ENCODE measurements at regions not wholly inside any gene's neighbourhood (a gene's known extent, or its start where the extent isn't known, plus 50 kb on each side); places are given as distances from the start of the nearest gene placed in this dataset.

DNA sequence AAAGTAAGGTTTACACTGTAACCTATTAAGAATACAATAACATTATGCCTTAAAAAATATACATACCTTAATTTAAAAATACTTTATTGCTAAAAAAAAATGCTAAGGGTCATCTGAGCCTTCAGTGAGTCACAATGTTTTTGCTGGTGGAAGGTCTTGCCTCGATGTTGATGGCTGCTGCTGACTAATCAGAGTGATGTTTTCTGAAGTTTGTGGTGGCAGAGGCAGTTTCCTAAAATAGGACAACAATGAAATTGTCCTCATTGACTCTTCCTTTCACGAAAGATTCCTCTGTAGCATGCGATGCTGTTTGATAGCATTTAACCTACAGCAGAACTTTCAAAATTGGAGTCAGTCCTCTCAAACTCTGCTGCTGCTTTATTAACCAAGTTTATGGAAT is 97.6 kb downstream of the FAT3 start:
- DNase-seq = no peak

DNA sequence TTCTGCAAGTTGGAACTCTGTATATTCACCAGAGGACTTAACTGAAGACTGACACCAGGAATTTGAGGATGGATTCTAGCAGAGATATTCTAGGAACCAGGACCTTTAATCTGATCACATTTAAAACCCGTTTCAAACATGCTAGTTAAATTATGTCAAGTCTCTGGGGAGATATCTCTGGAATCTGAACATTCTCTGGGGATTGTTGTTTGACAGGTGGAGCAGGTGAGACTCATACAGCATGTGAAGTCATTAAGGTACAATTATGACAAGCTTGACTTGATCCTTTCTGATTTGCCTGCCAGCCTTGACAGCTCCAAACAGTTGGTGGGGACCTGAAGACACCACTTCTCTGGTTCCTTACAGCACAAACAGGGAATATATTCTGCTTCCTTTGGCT is 100.3 kb downstream of the FAT3 start:
- DNase-seq = no peak

DNA sequence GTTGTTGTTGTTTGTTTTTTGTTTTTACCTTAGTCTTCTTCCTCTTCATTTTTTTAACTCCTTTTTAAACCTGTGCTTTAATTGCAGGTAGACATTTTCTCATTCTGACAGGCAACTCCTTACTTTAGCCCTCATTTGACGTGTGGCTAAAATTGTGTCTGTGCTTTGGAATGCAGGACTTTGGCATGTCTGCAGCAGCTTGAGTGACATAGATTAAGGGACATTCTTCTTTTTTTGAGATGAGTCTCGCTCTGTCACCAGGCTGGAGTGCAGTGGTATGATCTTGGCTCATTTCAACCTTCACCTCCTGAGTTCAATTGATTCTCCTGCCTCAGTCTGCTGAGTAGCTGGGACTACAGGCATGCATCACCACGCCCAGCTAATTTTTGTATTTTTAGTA is 100.8 kb downstream of the FAT3 start:
- DNase-seq = no peak

DNA sequence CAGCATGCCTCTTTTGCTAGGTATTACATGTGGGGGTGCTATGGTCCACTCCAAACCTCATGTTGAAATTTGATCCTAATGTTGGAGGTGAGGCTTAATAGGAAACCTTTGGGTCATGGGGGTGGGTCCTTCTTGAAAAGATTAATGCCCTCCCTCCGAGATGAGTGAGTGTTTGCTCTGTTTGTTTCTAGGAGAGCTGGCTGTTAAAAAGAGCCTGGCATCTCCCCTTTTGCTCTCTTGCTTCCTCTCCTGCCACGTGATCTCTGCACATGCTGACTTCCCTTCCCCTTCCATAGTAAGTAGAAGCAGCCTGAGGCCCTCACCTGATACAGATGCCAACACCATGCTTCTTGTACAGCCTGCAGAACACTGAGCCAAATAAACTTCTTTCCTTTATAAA is 104.5 kb downstream of the FAT3 start:
- DNase-seq = no peak

DNA sequence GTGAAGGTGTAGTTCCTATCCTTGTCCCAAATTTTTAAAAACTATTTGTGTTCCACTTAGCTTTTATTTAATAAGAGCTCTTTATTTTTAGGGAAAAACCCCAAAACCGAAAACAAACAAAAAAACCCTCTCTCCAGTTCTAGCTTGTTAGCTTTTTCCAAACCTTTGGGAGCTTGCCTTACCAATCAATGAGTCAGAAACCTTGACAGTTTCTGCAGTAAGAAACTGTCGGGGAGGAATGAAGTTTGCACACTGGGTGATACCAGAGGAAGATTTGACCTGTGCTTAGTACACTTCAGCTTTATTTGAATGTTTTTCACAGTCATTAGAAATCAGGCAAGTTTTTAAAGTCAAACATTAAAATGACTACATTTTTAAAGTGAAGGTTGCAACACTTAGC is 105.0 kb downstream of the FAT3 start:
- DNase-seq = no peak

DNA sequence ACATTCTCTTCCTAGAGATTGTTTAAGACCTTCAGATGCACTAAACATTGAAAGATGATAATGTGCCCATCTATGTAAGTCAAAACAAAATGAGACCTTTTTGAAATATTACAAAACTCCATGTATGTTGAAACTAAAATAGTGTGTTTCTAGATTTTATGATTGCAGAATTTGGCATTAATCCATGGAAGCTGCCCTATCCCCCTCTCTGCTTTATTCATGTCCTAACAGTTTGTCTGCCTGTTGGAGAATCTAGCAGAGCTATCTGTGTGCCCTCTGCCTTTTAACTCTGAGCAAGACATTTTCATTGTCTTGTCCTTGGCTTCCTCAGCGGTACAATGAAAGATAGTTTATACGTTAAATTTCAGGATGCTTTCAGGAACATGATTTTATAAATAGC is 105.5 kb downstream of the FAT3 start:
- no peak for DNase-seq

DNA sequence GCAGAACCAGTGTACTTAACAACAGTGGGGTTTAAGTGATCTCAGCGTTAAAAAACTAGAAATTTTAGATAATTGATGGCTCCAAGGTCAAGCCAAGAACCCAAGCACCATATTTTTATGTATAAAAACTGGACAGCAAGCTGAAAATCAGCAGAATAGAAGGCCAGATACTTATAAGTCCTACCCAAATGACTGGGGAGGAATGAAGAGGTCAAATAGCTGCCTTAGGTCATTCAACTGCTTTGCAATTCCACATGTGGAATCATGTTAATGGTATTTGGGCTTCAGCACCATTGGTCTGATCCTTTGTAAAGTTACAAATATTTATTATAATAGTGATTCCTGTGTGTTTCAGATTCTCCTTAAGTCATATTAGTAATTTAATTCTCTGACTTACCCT is 108.4 kb downstream of the FAT3 start:
- no peak for DNase-seq

DNA sequence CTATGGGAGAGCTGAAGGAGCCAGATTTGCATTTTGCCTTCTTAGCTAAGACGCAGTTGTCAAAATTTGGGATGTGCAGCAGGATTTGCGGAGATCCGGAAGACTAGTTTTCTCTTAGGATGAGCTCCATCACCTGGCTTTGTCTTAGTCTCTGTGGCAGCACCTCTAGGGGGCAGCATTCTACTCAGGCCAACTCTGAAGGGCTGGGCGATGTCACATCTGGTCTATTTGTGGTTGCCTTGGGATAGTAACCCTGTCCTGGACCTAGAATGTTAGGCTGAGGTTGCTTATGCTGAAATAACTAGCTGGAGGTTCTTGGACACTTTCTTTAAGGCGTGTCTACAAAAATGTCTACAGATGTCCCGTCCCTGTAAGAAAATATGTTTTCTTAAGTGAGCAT is 116.2 kb downstream of the FAT3 start:
- no peak for DNase-seq

DNA sequence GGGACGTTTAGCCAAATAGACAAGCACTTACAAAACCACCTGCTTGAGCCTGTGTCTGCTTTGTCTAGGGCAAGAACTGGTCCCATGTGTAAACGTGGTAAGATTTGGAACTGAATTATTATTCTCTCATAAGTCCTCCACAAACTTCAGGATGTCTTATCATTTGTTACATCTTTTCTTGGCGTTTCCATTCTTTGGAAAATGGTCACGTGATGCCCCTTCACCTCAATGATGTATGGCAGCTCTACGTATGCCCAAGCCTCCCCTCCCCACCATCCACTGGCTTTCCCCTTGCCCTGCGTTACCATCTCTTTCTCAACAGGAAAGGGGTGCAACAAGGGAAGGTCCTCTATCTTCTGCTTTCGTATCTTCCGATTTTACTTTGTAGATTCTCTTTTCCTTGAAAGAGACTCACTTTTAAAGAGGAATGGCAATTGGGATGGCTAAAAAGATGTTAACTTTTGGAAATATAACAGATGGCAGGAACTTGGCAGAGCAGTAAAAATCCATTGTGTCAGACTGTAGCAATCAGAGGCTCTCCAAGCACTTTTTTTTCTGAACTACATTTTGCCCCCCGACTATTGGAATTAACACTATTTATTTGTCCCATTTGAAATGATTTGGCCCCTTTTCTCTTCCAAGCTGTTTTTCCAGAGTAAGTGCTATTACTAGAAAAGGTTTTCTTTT is 117.6 kb downstream of the FAT3 start:
- DNase-seq = no peak

DNA sequence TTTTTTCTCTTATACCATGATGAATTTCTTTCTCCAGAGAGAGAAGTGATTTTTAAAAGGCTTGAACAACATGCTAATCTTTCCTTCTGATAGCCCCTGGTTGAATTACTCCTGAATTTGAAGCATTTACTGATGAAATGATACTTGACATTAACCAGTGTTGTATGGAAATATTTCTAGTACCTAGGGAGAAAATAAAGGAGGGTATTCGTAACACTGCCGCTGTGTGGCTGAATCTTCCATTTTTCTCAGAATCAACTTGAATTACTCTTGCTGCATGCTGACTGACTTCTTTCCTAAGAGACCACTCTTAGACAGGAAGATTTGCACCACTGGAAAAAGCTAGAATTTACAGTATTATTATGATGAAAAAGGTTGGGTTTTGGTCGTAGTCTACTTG is 118.3 kb downstream of the FAT3 start:
- DNase-seq = no peak

DNA sequence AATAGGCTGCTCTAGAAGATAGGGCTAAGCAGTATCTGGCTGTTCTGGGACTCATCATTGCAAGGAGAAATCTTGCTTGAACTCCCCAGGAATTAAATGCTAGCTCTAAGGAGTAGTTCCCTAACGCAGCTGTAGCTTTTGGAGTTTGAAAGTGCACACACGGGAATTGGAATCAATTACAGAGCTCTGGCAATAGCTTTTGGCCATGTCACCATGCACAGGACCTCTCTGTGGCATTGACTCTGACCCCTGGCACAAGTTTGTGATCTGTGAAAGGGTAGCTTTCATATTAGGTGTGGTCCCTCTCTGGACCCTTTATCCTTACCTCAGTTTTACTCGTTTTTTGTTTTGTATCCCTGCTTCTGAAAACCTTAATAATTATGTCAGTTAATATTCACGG is 121.6 kb downstream of the FAT3 start:
- DNase-seq = no peak

DNA sequence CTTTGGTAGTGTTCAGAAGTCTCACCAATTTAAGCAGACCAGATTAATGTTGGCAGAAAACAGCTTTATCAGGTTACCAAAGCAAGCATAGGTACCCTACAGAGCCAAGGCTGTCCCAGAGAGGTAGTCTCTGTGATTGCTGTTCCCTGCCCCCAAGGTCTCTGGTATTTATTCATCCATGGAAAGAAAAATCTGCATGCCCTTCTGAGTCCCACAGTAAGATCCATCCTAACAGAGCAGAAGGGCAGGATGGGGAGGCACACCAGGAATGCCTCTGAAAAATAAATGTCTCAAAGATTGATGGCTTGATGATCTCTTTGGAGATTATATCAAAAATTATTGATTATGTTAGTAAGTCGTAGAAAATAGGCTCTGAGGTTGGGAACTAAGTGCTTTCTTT is 122.8 kb downstream of the FAT3 start:
- no peak for DNase-seq

DNA sequence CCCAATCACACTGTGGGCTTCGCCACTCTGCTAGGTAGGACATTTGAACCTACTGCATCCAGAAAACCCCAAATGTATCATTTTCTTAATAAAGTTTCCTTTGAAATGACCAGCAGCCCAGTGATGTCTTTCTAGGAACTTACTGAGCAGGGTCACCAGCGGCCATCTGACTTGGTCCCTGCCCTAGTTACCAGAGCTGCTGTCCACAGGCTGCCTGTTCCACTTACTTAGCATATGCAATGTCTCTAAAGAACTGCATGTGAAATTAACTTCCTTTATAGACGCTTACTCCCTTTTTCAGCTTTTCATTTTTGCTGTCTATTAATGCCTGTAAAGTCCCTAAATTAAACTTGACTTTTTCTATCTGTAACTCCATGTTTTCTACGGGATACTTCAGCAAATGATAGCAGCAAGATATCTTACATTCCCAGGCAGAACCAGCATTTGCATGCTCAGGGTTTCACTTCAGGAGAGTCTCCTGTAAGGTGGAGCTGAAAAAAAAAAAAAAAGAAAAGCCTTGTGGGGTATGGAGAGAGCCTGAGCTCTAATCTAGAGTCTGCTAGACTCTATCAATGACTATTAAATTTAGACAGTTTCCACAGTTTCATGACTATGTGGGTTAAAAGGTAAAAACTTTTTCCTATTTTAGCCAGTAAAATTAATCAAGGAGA is 125.0 kb downstream of the FAT3 start:
- no peak for DNase-seq

DNA sequence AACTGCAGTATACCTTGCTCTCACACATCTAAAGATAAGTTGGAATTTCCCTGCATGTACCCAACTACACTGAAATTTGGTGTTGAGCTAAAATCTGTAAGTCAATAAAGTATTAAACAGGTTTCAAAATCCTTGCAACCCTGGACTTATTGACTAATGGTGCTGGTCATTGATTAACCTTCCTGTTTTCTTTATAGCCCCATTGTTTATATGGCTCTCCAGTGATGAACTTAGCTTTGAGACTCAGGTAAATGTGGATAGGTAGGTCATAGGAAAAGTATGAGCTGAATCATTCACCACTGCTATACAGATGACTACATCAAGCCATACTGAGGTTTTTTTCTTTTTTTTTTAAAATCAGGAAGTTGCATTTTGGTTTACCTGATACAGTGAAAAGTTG is 132.7 kb downstream of the FAT3 start:
- DNase-seq = no peak

DNA sequence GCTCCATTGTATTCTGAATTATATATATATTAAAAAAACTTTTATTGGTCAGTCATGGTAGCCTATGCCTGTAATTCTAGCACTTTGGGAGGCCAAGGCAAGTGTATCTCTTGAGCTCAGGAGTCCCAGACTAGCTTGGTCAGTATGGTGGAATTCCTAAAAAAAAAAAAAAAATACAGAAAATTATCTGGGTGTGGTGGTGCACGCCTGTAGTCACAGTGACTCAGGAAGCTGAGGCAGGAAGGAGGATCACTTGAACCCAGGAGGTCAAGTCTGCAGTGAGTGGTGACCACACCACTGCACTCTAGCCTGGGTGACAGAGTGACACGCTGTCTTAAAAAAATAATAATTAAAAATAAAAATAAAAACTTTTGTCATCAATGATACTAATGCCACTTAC is 133.2 kb downstream of the FAT3 start:
- DNase-seq = no peak

DNA sequence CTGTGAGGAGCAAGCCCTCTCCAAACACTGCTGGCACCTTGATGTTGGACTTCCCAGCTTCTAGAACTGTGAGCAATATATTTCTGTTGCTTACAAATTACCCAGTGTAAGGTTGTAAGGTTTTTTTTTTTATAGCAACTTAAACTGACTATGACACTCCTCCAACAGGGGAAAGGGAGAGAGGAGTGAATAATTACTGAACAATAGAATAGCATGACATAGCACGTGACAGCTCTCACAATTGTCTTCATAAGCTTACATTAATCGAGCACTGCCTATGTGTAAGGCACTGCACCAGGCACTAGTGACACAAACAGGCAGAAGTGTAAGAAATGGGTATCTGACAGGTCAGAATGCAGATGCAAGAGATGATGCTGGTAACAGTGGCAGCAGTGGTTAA is 136.9 kb downstream of the FAT3 start:
- DNase-seq = no peak

DNA sequence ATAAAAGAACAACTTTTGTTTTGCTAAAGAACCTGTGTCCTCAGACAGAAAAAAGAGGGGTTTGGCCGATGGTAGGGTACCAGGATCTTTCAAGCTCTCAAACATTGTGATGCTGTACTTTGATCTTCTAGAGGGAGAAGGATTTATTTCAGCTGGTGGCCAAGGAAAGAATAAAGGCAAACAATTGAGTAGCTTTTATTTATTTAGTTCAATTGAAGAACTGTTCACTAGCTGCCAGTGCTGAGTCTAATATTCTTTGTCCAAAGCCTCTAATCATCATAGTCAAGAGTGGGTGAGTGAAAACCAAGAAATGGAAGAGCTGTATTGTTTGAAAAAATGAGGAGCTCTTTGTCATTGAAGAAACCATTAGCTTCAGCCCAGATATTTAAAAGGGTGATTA is 138.4 kb downstream of the FAT3 start:
- DNase-seq = no peak

DNA sequence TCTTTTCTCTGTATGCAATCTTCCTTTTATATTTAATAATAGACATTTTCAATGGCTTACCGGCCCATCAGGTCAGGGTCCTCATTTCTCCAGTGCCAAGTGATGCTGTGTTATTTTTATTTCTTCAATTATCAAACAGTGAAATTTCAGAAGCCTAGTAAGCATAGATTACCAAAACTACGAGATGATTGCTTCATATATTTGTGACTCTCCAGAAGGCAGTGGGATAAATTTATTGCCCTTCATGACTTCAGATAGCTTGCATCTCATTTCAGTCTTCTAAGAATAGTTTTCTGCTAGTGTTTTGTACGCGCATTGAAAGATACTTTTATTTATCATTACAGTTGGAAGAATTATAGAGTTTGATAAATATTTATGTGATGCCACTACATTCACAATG is 139.6 kb downstream of the FAT3 start:
- no peak for DNase-seq

DNA sequence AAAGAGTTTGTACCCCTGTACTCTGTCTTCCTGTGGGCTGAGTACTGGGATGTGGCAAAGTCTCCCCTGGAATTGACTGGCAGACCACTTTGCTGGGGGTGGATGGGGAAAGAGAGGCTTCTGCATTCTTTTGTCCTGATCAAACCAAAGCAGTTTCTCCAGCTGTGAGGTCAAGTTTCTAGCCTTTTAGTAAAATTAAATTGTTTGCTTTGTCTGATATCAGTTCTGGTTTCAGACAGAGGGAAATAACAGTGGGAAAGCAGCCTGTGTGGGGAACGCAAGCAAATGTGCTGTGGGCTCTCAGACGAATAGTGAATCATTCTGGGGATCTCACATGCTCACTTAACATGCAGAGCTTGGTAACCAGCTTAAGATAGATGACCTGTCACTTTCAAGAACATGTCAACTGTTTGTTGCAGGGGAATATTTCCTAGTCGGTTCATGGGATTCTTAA is 151.6 kb downstream of the FAT3 start:
- DNase-seq = no peak

DNA sequence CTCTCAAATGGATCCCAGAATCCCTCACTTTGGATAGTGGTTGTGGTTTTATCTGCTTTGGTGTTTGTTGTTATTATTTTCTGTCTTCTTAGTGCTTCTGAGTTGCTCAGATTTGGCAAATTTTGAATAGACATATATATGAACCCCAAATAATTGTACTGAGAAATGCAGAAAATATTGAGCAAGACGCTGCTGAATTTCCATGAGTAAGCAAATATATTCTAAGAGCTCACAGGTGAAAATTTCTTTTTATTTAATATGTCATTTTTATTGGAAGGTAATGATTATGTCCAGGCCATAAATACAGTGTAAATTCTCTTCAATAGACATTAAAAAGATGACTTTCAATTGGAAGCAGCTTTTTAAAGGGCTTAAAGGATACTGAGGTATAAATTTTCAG is 152.1 kb downstream of the FAT3 start:
- no peak for DNase-seq

DNA sequence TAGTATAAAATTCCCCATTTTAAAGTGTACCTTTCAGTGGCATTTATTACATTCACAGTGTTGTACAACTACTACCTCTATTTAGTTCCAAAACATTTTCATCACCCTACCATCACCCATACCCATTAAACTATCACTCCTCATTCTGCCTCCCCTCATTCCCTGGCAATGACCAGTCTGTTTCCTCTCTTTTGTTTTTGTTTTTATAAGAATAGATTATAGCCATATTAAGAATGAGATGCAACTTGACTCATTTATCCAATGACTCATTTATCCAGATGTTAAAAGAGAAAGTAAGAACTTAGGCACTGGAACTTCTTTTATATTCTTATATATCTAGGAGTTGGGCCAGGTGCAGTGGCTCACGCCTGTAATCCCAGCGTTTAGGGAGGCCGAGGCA is 156.3 kb downstream of the FAT3 start:
- no peak for DNase-seq

DNA sequence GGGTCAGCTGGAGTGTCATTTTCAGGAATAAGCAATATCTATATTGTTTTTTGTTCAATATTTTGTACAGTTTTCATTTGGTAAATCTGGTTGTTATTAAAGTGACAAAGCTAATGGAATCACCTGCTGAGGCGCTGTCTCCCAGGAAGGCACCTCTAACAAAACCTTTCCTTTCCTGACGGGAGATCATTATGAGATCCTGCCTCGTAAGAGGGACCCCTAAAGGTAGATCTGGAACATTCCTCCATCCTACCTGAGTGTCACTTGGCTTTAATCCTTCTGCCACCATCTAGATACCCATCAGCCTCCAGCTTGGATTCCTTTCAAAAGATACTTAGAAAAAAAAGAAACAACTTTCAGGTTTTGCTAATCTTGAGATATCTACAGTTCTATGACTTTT is 157.7 kb downstream of the FAT3 start:
- no peak for DNase-seq

DNA sequence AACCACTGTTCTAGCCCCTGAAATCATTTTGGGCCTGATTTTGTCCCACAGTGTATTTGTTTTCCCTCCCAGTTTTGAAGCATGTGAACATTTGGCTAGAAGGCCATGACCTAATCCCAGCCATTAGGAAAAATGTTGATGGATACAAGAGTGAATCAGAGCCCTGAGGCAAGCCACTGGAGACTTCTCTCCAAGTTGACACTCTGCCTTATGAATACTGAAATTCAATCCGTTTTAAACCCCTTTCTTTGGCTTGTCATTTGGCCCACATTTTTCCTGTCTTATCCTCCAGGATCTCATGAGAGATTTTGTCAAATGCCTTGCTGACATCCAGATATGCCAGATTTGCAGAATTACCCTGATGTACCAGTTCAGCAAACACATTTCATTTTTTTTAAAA is 158.8 kb downstream of the FAT3 start:
- DNase-seq = no peak

DNA sequence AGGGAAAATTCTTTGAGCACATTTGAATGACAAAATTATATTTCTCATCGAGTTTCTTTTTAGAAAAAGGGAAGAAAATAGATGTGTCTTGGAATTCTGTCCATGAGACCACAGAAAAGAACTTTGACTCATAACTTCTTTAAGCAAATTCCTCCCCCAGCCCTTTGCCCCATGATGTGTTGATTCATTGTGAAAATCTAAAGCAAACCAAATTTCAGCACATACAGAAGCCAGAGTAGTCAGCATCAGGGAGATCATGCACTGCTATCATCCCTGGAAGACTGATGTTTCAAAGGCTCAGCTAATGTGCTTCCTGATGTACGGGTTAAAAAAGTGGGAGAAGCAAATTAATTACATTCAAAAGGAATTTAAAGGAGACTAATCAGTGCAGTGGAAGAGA is 159.7 kb downstream of the FAT3 start:
- no peak for DNase-seq

DNA sequence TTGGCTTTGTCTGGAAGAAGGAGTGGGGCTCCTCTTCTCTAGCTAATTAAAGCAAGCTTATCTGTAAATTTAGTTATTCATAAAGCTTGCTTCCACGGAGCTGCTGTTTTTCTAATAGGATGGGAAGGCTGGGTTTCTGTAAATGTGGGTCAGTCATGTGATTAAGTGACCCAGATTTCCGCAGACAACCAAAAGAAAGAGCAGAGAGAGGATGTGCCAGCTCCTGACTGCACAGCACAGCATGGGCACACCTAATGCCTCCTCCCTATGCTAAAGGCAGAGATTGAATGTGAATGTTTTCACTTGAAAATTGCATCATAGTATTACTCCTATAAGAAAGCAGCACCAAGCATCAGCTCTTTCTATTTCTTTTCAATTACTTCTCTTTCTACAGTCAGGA is 160.2 kb downstream of the FAT3 start:
- DNase-seq = no peak

Data from CD4-positive, alpha-beta T cell treated with Interferon alpha-2 for 1 hour (primary cell).